Right cardiac atrium (tissue), 5 donors: ENCODE measurements at regions not wholly inside any gene's neighbourhood (a gene's known extent, or its start where the extent isn't known, plus 50 kb on each side); places are given as distances from the start of the nearest gene placed in this dataset.

Experiments
- ATAC-seq, 2 donors: fragments of 200-7000 bp; cut with Tn5 transposase; one replicate each; pipeline versions ENCODE4 v1.8.0 to v1.9.1; 2020; ENCODE audit warnings: moderate library complexity in 2 of 2, mild to moderate bottlenecking in 1 of 2
- DNase-seq, 3 donors: peaks; one replicate each; pipeline ENCODE4 v3.0.0-alpha.2; 2020
- H3K27ac ChIP-seq: one replicate; pipeline ENCODE4 v1.5.1; 2013; ENCODE audit warnings: mild to moderate bottlenecking, low read length, control low read depth, moderate library complexity
- H3K27me3 ChIP-seq: one replicate; pipeline ENCODE4 v1.6.1; 2013; ENCODE audit not compliant: control insufficient read depth, insufficient read depth
- H3K4me1 ChIP-seq: one replicate; pipeline ENCODE4 v1.6.1; 2013; ENCODE audit warnings: low read length; ENCODE audit not compliant: control insufficient read depth, insufficient read depth
- H3K4me3 ChIP-seq: one replicate; pipeline ENCODE4 v1.5.1; 2013; ENCODE audit warnings: low read length, control low read depth
- H3K9me3 ChIP-seq: one replicate; pipeline ENCODE4 v1.6.1; 2013; ENCODE audit warnings: low read length; ENCODE audit not compliant: control insufficient read depth
- WGBS: extraction: QIAGEN DNeasy Blood & Tissue Kit; methylation state at CpG from one replicate; pipeline ENCODE4 v1.1.7; 2013; 5-methylcytosine and 5-hydroxymethylcytosine counted together
- intact Hi-C, 4 donors: fragments of 100-400 bp; cut with DNase I; formaldehyde crosslinking; loops; one replicate each; pipeline versions ENCODE4 v1.11.0 to v1.14.0; 2022 to 2023
- donor health status: healthy with polysubstance abuse.
- donor health status: DM: no; HTN: yes; CAD: no.
- donor health status: DM: no; HTN: no; CAD: no.
- donor health status: DM: no; HTN: yes; CAD: no; lungs with severe emphysema.
- donor health status: DM: yes; HTN: yes; CAD: no.

DNA sequence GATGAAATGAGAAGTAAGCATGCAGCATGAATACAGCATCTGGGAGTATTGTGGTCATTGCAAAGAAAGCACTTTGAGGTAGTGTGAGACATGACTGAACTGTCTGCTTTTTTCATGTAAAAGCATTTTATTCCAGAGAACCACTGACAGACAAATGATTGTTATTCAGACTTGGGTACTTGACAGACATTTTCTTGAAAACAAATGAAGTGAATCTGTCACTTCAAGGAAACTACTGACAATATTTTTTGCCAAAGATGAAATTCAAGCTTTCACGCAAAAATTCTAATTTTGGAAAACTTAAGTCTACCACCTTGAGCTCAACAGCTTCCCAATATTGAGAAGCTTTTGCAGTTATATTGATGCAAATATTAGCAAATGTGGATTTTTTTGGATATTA, 255.7 kb downstream of the ARL6IP6 start:
- no peak overlapping the region for H3K4me3 ChIP-seq
- H3K9me3 ChIP-seq = no peaks in the 10 kb centered on the region
- no peaks in the 10 kb centered on the region for H3K27me3 ChIP-seq
- intact Hi-C loops = no loop called here
- DNase-seq (no peak), ATAC-seq (no peak)
- 66% methylated on average over 1 of the region's 1 CpG for WGBS
- H3K27ac ChIP-seq = no peak overlapping the region
- H3K4me1 ChIP-seq = no peaks in the 10 kb centered on the region

- Histone ChIP-seq H3K9me3 (no peaks in the 10 kb centered on the region), H3K27ac (no peak overlapping the region), H3K27me3 (no peaks in the 10 kb centered on the region), H3K4me1 (no peaks in the 10 kb centered on the region), H3K4me3 (no peak overlapping the region)
- ATAC-seq (no peak), DNase-seq (no peak)
- intact Hi-C loops = no loop called here
- 75% methylated on average over 1 of the region's 1 CpG for WGBS
Measured at GRCh38 chr2:152971685-152972084, 253.3 kb downstream of the ARL6IP6 start.

GRCh38 chr2:152962446-152962845, 244.0 kb downstream of the ARL6IP6 start:
- DNase-seq = no peak
- H3K27ac ChIP-seq = no peak overlapping the region
- H3K27me3 ChIP-seq = no peaks in the 10 kb centered on the region
- intact Hi-C loops = no loop called here
- H3K9me3 ChIP-seq = no peaks in the 10 kb centered on the region
- ATAC-seq = peak in 1 of 2 donors; percentile 42
- H3K4me1 ChIP-seq = no peaks in the 10 kb centered on the region
- no peak overlapping the region for H3K4me3 ChIP-seq
- WGBS = 77% methylated on average over 2 of the region's 2 CpGs

DNA sequence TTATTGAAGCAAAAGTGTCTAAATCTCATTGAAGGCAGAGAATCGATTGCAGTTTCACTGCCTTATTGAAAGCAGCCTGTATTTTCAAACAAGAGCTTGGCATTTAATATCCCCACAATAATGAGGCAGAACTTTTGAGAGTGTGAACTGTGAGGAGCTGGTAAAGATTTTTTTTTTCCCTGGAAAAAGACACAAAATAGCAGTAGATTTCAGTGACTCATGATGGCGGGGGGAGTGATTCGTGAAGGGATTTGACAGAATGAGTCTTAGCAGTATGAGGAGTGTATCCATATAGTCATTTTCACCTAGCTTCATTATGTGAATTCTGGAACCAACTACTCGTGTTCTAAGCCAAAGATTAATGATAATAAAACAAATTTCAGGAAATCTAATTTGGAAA, 242.9 kb downstream of the ARL6IP6 start:
- WGBS = 65% methylated on average over 4 of the region's 4 CpGs
- intact Hi-C loops = no loop called here

DNA sequence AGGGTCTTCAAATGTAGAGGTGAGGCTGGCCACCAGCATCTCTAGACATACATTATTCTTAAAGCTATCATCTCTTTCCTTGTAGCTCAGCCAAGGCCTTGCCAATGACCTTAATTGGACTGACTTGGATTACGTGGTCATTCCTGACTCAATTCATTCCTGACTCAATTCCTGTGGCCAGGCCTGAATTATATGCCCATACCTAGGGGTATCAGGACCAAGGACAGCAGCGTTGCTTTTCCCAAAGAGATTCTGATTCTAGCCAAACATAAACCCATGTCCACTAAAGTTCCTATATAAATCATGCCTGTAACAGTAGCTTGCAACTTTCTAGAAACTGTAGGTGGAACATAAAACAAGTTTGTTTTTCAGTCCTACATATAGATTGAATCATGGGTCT, 231.7 kb downstream of the ARL6IP6 start:
- Histone ChIP-seq H3K27ac (no peak overlapping the region), H3K4me3 (no peak overlapping the region), H3K27me3 (no peaks in the 10 kb centered on the region), H3K4me1 (no peaks in the 10 kb centered on the region), H3K9me3 (no peaks in the 10 kb centered on the region)
- intact Hi-C loops = no loop called here
- ATAC-seq (no peak), DNase-seq (no peak)
- 39% methylated on average over 2 of the region's 2 CpGs for WGBS

More for the DNA sequence above, 242.9 kb downstream of the ARL6IP6 start:
- H3K4me1 ChIP-seq = no peaks in the 10 kb centered on the region
- no peaks in the 10 kb centered on the region for H3K27me3 ChIP-seq
- DNase-seq (no peak), ATAC-seq (no peak)
- H3K27ac ChIP-seq = no peak overlapping the region
- no peak overlapping the region for H3K4me3 ChIP-seq
- no peaks in the 10 kb centered on the region for H3K9me3 ChIP-seq

DNA sequence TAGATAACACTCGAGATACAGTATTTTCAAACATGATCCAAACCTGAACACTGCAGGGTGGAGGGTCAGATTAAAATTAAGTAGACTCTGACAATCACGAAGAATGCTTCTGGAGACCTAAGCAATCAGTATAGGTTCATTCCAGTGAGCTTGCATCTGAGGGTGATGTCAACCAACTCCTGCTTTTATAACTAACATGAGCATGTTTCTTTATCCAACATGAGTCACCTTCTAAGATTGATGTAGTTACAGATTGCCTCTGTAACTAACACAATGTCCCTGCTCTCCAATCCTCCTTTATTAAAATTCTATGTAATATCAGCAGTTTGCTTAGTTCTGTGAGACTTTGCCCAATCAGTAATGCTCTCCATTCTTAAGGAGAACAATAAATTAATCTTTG, 225.7 kb downstream of the ARL6IP6 start:
- 46% methylated on average over 2 of the region's 2 CpGs for WGBS
- H3K27ac ChIP-seq = no peak overlapping the region
- H3K4me1 ChIP-seq = no peaks in the 10 kb centered on the region
- intact Hi-C loops = no loop called here
- no peaks in the 10 kb centered on the region for H3K9me3 ChIP-seq
- H3K27me3 ChIP-seq = no peaks in the 10 kb centered on the region
- DNase-seq = no peak
- no peak overlapping the region for H3K4me3 ChIP-seq
- ATAC-seq = no peak

- WGBS = 72% methylated on average over 3 of the region's 3 CpGs
Measured at GRCh38 chr2:152942940-152943440, 224.6 kb downstream of the ARL6IP6 start.

GRCh38 chr2:152930501-152930900, 212.1 kb downstream of the ARL6IP6 start:
- Histone ChIP-seq H3K27ac (no peak overlapping the region), H3K4me1 (no peaks in the 10 kb centered on the region), H3K27me3 (no peaks in the 10 kb centered on the region), H3K9me3 (no peaks in the 10 kb centered on the region), H3K4me3 (no peak overlapping the region)
- intact Hi-C loops = no loop called here
- WGBS = 62% methylated on average over 2 of the region's 2 CpGs
- DNase-seq (no peak), ATAC-seq (no peak)

More at GRCh38 chr2:152942940-152943440, 224.6 kb downstream of the ARL6IP6 start:
- ATAC-seq (no peak), DNase-seq (no peak)
- intact Hi-C loops = no loop called here
- H3K27me3 ChIP-seq = no peaks in the 10 kb centered on the region
- no peak overlapping the region for H3K27ac ChIP-seq
- H3K4me3 ChIP-seq = no peak overlapping the region
- no peaks in the 10 kb centered on the region for H3K4me1 ChIP-seq
- no peaks in the 10 kb centered on the region for H3K9me3 ChIP-seq

DNA sequence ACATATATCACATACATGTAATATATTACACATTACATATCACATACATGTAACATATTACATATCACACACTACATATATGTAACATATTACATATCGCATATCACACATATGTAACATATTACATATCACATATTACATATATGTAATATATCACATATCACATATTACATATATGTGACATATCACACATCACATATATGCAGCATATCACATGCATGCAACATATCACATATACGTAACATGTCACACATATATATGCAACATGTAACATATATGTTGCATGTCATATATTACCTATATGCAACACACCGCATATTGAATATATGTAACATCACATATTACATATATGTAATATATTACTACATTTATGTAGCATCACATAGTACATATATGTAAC, 211.2 kb downstream of the ARL6IP6 start:
- intact Hi-C loops = no loop called here
- Histone ChIP-seq H3K9me3 (no peaks in the 10 kb centered on the region), H3K27ac (no peak overlapping the region), H3K27me3 (no peaks in the 10 kb centered on the region), H3K4me1 (no peaks in the 10 kb centered on the region), H3K4me3 (no peak overlapping the region)
- DNase-seq (no peak), ATAC-seq (no peak)
- WGBS = 94% methylated on average over 3 of the region's 3 CpGs

- H3K27ac ChIP-seq = no peak overlapping the region
- ATAC-seq = peak; percentile 38 to 70
- no peak overlapping the region for H3K4me3 ChIP-seq
- intact Hi-C loops = no loop called here
- no peaks in the 10 kb centered on the region for H3K27me3 ChIP-seq
- no peaks in the 10 kb centered on the region for H3K9me3 ChIP-seq
- DNase-seq = peak; percentile 39 to 53 (median 51)
- WGBS = 32% methylated on average over 11 of the region's 11 CpGs
- no peaks in the 10 kb centered on the region for H3K4me1 ChIP-seq
Measured at GRCh38 chr2:152925547-152926448, 207.4 kb downstream of the ARL6IP6 start.

DNA sequence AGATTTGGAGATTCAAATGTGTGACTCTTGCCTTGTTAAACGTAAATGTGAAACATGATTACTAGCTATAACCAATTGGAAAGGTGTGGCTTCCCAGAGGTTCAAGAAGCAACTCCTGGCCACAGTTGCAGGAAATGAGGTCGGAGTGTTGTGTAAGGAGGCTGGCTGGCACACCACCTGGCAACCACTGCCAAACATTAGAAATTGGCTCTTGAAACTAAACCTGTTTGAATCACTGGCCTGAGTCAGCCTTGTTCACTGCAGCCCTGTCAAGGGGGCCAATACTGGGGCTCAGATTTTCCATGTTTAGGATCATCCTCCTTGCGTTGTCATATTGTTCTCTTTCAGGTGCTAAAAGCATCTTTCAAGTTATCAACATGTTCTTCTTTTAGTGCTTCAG, 206.3 kb downstream of the ARL6IP6 start:
- Histone ChIP-seq H3K4me1 (no peaks in the 10 kb centered on the region), H3K27ac (no peak overlapping the region), H3K9me3 (no peaks in the 10 kb centered on the region), H3K27me3 (no peaks in the 10 kb centered on the region), H3K4me3 (no peak overlapping the region)
- ATAC-seq = no peak
- intact Hi-C loops = no loop called here
- 73% methylated on average over 3 of the region's 3 CpGs for WGBS
- DNase-seq = no peak
